Activated T-cell treated with anti-CD3 and anti-CD28 coated beads for 4 hours (primary cell): ENCODE measurements at regions not wholly inside any gene's neighbourhood (a gene's known extent, or its start where the extent isn't known, plus 50 kb on each side); places are given as distances from the start of the nearest gene placed in this dataset.

Source experiments
- DNase-seq: peaks from one replicate; pipeline ENCODE4 v3.0.0-alpha.2; 2020

DNA sequence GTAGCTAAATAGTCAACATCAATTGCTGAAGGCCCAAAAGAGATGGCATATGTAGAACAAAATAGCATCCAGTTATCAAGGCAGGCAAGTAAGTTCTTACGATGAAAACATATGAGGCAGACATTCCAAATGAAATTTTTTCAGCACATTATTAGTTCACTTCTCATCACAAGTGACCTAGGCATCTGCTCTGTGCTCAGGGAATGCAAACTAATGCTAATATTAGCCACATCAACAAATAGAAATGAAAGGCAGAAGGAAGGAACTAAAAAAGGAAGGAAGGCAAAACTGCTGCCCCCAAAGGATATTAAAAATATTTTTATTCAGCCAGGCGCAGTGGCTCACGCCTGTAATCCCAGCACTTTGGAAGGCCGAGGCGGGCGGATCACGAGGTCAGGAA is 51.2 kb upstream of the ROCK1 start:
- DNase-seq: no peak

DNA sequence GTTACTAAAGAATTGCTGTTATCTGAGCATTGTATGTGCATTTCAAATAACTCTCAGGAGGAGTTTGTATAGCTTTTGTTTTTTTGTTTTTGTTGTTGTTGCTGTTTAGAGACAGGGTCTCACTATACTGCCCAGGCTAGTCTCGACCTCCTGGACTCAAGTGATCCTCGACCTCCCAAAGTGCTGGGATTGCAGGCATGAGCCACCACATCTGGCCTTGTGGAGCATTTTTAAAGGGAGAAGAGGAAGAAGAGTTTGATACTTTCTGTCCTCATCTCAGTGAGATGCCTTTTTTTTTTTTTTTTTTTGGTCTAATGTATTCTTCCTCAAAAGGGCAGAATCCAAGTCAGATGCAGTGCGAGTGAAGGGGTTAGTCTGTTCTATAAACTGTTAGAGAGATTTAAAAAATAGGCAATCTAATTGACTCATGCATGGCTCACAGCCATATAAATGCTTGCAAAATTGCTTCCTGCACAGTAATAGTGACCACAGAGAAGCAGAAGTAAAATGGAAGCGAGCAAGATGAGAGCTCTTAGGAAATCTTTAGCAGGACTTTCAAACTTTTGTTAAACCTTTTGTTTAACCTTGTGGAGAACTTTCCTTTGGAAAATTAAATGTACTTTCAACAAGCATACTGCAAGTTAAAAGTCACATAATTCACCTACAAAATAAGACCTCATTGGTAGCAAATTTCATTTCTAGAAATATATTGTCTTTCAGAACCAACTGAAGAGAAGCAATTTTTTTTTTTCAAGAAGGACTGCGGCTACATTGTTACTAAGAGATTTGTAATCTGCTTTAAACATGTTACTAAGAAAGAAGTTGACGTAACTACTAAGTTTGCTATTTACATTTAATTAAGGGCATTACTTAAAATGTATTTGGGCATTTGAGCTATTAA is 52.3 kb upstream of the ROCK1 start:
- no peak for DNase-seq

DNA sequence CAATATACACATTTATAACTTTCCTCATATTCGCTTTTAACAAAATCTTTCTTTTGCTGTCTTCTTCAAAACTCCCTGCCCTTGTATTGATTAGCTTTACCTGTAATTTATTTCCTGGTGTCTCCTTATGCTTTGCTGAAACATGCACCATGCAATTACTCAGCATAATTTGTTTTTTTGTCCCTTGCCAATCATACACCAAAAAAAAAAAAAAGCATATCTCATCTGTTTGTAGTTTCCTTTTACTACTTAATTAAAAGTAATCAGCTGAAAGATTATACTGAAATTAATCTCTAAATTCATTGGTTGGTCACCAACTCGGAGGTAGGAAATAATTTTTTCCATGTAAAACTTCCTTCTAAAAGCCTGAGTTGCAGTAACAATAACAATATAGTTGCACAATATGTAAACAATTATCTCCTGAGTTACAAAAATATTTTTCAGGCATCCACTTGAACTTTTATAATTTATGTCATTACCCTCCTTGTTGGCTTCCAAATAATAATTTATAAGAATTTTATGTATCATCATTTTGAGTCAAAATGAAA is 53.0 kb upstream of the ROCK1 start:
- DNase-seq: no peak

DNA sequence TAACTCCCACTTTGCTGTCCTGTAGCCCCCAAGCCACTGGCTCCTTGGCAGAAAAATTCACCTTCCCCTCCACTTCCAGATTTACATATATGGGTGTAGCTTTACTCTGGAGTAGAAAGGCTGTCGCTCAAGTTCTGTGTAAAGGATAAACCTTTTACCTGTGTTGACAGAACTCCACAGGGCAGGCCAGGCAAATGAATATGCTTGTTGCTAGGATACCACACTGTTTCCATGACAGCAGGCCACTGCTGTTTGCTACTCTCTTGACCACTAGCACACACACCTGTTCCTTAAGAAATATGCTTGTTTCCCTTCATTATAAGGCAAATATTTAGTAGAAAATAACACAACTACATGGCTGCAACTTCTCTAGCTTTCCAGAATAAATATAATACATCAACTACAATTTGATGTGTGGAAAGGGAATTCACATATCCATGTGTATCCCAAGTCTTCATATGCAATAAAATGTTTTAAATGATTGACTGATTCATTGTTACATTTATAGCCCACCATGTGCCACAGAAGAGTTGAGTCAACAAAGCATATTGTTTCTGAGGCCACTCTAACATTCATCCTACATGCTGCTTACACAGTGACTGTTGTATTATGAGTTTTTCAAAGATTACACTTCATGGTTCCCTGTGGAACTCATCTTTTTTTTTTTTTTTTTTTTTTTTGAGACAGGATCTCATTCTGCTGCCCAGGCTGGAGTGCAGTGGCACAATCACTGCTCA is 56.2 kb upstream of the ROCK1 start:
- DNase-seq: no peak

DNA sequence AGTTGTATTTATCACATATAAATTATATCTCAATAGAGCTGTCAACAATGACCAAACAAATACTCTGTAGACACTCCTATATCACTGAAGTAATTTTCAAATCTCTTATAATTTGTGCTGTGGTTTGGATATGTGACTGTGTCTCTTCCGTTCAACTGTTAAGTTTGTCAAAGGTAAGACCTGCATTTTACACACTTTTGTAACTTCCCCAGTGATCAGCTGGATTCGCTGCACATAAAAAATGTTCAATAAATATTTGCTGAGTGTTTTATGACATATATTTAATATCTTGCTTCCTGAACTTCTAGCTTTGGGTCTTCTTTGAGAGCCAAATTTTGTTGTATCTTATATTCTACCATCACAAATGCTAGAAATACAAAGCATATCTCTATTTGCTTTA is 57.3 kb upstream of the ROCK1 start:
- DNase-seq: no peak

DNA sequence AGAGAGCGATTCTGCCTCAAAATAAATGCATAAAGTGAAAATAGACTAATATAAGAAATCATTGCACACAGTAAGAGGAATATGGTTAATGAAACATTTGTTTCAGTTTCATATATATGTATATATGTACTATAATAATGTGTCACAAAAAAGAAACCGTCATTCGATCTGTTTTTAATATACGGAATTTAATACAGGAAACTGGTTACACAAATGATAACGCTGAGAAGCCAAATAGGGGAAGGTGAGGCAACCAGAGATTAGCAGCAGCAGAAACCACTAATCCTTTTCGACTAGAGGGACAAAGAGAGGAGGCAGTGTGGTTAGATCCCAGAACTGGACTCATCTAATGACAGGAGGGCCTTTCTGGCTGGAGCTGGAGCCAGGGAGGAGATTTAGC is 64.2 kb upstream of the GREB1L start:
- no peak for DNase-seq

DNA sequence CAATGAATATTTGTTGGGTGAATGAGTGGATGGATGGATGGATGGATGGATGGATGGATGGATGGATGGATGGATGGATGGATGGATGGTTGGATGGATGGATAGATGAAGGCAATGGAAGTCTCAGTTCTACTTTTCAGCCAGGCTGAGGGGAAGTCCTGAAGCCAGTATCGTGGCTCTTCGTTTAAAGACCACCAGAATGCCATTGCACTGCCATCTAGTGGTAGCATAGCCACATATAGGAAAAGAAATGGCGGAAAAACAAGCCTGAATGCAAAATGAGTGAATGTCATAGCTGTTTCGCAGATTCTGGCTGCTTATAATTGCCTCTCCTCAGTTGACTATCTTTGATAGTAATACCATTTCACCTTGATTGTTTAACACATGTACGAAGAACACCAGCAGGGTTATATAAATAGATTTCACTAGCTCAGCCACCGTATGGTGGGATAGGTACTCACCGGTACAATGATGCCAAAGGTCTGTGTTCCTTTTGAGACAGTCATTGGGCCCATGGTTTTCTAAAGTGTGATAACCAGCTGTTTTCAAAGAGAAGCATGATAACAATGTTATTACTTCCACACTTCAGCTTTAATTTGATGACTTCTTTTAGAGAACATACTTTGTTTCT is 62.3 kb upstream of the GREB1L start:
- peak; percentile 41 for DNase-seq

DNA sequence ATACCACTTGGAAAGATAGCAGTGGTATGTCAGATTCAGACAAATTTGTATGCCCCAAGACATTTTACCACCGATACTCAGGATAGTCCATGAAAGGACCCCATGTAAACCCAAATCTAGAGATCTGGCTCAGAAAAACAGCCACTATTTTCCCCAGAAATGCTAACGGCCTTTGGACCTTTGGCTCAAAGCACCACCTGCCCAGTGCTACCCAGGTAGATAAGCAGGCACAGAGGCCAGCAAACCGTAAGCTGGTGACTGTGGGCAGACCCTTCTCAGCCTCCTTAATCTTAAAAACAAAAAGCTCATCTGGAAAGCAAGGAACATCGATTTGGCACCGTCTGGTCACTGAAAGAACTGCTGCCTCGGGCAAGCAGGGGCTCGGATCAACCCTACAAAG is 61.4 kb upstream of the GREB1L start:
- DNase-seq: no peak

DNA sequence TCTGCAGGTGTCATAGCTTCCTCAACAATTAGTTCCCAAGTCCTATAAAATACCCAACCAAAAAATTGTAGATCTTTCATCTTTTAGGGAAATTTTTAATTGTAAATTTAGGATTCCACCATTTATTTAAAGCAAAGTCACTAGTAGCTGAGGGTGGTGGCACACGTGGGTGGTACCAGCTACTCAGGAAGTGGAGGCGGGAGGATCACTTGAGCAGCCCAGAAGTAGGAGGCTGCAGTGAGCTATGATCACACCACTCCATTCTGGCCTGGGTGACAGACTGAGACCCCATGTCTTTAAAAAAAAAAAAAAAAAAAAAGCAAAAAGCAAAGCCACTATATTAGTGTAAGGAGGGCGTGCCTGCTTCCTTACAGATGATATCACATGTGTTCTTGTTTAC is 60.3 kb upstream of the GREB1L start:
- no peak for DNase-seq

DNA sequence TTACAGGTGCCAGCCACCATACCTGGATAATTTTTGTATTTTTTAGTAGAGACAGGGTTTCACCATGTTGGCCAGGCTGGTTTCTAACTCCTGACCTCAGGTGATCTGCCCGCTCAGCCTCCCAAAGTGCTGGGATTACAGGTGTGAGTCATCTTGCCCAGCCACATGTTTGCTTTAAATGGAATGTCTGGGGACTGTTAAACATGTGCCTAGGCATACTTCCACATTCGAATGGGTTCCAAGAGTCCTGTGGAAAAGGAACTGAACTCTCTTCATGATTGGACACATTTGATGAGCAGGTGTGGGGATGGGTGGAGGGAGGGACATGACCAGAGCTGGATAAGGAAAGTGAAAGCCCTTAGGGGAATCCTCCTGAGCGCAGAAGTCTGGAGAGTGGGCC is 58.4 kb upstream of the GREB1L start:
- no peak for DNase-seq

DNA sequence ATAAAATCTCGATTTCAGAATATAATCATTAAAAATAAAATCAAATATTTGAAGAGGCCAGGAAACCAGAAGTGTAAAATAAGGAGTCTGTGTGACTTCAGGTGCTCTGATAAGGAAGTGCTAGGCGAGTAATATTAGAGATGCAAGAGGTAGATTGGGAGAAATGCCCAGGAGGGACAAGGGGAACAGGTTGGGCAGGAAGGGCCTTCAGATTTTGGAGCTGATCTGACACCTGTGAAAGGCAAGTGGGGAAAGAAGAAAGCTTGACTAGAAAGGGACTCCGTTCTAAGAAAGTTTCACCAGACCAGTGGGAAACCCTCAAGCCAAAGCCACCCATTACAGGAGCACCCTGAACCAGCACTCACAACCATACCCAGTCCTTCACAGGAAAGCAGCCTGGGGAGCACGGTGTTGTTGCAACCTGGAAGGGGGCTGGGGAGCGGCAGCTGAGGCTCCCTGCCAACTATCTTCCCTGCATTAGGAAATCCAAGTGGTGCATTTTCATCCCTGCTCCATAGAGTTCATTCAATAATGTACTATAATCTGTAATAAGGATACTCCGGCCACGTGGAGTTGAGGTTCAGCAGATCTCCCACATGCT is 57.5 kb upstream of the GREB1L start:
- no peak for DNase-seq

DNA sequence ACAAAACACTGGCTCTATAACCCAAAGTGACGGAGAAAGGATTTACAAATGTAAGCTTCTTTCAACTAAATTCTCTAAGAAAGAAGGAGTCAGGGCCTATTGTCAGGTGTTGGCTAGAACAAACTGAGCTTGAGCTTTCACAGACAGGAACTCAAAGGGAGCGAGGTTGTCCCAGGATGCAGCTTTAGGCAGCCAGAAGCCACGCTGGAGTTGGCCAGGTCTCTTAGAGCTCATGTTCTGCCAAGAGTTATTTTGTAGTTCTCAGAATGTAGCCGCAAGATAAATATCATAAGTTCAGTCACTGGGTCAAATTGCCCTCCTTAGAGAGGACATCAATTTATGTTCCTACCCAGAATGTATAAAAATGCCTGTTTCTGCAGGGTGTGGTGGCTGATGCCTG is 54.1 kb upstream of the GREB1L start:
- DNase-seq: no peak

DNA sequence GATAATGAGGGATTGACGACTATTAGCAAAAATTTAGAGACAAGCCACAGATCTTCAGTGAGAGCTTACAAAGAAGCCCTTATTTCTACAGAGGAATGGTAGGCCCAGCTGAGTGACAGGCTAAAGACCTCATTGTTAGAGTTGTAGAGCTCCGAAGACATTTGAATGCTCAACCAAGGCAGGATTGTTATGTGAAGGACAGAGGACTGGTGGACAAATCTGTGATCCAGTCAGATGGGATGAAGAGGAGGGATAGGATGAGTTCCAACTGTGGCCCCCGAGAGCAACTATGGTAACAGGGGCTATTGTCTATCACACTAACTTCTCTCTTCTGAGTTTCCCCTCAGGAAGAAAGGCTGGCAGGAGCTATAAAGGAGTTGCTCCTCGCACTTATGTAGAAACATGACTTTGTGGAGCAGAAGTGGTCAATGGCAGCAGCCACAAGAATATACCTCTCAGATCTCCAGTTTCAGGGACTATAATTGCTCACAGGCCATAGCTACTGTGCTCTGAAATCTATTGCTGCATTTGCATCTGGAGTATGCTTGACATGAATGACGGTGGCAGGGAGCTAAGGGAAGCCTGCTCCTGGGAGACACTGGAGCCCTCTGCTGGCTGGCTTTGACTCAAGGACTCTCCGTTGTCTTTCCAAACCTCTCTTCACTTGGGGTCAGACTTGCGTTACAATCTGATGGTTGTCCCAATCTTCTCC is 50.3 kb upstream of the GREB1L start:
- DNase-seq: no peak
